ENCODE measurements at regions not wholly inside any gene's neighbourhood (a gene's known extent, or its start where the extent isn't known, plus 50 kb on each side); places are given as distances from the start of the nearest gene placed in this dataset.

DNA sequence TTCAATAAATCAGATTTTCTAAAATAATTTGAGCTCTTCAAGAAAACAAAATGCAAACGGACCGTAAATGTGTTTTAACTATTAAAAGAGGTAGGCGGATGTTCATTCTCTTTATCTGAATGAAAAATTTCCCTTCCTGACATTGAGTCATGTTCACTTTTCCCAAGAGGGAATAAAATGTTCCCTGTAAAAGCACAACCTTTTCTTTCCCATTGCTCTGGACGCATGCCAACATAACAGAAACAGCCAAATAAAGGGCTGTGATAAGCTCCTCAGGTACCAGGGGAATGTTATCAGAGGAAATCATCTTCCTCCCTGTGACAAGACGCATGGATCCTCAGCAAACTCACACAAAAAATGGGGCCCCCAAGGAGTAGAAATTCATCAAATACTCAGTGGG, 251.8 kb downstream of the MTERF1 start:
- Histone ChIP-seq H3K27me3 (no peaks in the 10 kb centered on the region), H3K4me3 (no peak overlapping the region), H3K4me1 (ENCODE audit: low read depth) (peaks cover 14% of the 10 kb centered on the region), H3K36me3 (no peaks in the 10 kb centered on the region), H3K27ac (no peak overlapping the region), H3K9me3 (ENCODE audit: low read depth) (no peaks in the 10 kb centered on the region)
- DNase-seq (ENCODE audit: low read depth in 1 of 2, low spot score in 1 of 2), result peak in 1 of 2 donors; percentile 44
- TF ChIP-seq, protein P1, sequence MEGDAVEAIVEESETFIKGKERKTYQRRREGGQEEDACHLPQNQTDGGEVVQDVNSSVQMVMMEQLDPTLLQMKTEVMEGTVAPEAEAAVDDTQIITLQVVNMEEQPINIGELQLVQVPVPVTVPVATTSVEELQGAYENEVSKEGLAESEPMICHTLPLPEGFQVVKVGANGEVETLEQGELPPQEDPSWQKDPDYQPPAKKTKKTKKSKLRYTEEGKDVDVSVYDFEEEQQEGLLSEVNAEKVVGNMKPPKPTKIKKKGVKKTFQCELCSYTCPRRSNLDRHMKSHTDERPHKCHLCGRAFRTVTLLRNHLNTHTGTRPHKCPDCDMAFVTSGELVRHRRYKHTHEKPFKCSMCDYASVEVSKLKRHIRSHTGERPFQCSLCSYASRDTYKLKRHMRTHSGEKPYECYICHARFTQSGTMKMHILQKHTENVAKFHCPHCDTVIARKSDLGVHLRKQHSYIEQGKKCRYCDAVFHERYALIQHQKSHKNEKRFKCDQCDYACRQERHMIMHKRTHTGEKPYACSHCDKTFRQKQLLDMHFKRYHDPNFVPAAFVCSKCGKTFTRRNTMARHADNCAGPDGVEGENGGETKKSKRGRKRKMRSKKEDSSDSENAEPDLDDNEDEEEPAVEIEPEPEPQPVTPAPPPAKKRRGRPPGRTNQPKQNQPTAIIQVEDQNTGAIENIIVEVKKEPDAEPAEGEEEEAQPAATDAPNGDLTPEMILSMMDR (IDR thresholded peaks at IDR 0.05; ENCODE audit: low read depth, low read length), result no peak

DNA sequence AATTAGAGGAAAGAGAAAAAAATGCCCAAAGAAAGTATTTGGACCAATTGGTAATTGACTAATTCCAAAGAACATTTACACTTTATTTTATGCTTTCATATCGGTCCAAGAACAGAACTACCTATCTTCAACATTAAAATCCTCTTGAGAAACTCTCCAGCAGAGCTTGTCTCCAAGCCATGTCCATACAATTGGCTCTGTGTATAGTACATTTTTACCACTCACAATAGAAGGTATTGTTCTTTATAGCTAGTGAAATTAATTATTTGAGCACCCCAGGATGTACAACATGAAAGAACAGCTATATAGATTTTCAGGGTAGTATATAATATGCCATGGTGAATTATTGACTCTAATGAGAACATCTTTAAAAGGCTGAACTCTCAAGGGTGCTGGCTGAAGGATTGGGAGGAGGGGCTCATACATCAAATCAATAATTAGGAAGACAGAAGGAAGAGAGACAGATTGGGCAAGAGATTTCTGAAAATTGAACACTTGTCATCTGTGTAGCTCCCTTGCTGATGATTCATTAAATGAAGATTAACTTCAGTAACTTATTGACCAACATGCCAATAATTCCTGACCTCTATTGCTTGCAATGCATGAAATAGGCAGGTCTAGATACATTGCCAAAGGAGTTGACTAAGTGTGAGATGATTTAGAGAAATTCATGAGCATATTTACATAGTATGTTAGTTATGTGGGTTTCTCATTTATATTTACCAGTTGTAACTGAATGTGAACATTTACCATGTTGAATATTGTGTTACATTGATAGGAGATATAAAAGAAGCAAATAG, 249.7 kb downstream of the MTERF1 start:
- Histone ChIP-seq H3K9me3 (ENCODE audit: low read depth) (no peaks in the 10 kb centered on the region), H3K27me3 (no peaks in the 10 kb centered on the region), H3K27ac (no peak overlapping the region), H3K36me3 (no peaks in the 10 kb centered on the region), H3K4me3 (no peak overlapping the region), H3K4me1 (ENCODE audit: low read depth) (peaks cover 18% of the 10 kb centered on the region)
- DNase-seq (ENCODE audit: low read depth in 1 of 2, low spot score in 1 of 2), result no peak
- TF ChIP-seq, protein P1 (IDR thresholded peaks at IDR 0.05; ENCODE audit: low read depth, low read length), result no peak

DNA sequence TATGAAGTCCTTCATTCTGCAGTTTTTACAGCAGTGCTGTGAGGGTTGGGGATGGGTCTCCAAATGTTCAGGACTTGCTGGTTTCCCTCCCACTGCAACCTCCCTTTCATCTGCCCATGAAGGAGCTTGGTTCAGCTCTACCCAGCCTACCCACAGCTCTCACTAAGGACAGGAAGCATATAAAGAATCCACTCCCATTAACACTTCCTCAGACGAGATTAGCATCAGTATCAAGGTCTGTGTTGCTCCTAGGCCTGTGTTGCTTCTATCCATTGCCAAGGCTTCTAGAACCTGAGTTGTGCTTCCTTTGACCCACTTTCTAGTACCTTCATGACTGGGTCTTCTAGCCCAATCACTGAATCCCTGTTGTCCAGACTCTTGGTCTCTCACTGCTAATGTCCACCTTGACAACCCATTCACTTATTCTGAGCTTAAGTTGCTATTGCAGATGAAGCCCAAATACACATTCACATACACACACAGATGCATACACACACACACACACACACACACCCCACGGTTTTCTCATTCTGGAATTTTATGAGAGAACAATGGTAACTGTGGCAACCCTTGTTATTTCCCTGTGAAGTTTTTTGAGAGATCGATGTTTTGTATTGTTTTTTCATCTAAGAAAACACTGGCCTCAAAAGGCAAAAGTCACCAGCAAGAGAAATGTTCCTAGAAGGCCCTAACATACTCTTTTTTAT, 248.1 kb downstream of the MTERF1 start:
- H3K4me1 ChIP-seq (ENCODE audit: low read depth), result peaks cover 18% of the 10 kb centered on the region
- H3K9me3 ChIP-seq (ENCODE audit: low read depth), result no peaks in the 10 kb centered on the region
- H3K27me3 ChIP-seq, result no peaks in the 10 kb centered on the region
- DNase-seq (ENCODE audit: low read depth in 1 of 2, low spot score in 1 of 2), result no peak
- TF ChIP-seq, protein P1 (IDR thresholded peaks at IDR 0.05; ENCODE audit: low read depth, low read length), result no peak
- no peak overlapping the region for H3K4me3 ChIP-seq
- H3K27ac ChIP-seq, result no peak overlapping the region
- no peaks in the 10 kb centered on the region for H3K36me3 ChIP-seq

DNA sequence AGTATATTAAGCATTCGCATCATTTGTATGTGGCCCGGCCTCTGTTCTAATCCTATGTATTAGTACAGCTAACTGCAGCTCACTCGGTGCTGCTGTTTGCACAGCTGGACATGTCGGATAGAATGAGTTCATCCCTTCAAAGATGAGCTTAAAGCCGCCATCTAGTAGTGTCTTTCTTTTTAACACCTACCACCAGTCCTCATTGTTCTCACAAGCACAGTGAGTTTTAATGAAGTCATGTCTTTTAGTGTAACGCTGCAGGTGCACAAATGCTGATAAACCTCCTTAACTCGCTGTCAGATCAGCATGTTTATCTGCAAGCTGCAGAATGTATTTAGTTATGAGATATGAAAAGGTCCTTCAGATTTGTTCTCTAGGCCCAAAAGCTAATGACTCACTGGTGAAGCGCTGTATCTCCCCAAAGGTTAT, 247.5 kb downstream of the MTERF1 start:
- H3K4me1 ChIP-seq (ENCODE audit: low read depth), result peaks cover 18% of the 10 kb centered on the region
- no peak for DNase-seq (ENCODE audit: low read depth in 1 of 2, low spot score in 1 of 2)

DNA sequence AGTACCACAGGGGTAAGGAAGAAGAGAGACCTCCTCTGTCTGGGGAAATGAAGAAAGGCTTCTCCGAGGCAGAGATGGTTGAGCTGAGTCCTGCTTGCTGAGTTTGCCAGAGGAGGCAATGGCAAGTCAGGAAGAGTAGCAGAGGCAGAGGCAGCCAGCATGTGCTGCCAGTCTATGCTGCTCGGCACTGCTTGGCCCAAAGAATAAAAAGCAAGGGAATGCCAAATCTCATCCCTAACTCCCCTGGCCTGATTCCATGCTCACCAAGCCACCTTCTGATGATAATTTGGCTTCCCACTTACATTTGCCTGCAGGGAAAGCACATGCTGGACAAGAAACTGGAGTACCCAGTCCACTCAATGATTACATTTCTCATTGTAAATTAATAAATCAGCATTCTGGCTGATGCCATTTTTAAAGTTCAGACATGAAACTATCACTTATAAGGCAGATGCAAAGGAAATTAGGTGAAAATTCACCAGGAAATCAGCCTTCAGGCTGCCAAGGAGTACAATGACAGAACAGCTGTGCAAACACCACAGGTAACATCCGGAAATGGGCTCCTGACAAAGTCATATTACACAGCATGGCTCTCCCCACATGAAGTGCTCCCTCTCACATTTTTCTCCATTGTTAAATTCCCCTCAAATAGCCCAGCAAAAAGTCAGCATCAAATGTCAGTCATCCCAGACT, 245.9 kb downstream of the MTERF1 start:
- H3K4me1 ChIP-seq (ENCODE audit: low read depth), result peaks cover 15% of the 10 kb centered on the region
- H3K27ac ChIP-seq, result no peak overlapping the region
- no peaks in the 10 kb centered on the region for H3K9me3 ChIP-seq (ENCODE audit: low read depth)
- H3K4me3 ChIP-seq, result no peak overlapping the region
- DNase-seq (ENCODE audit: low read depth in 1 of 2, low spot score in 1 of 2), result no peak
- no peaks in the 10 kb centered on the region for H3K27me3 ChIP-seq
- TF ChIP-seq, protein P1 (IDR thresholded peaks at IDR 0.05; ENCODE audit: low read depth, low read length), result no peak
- no peaks in the 10 kb centered on the region for H3K36me3 ChIP-seq

More for the DNA sequence above, 247.5 kb downstream of the MTERF1 start:
- Histone ChIP-seq H3K9me3 (ENCODE audit: low read depth) (no peaks in the 10 kb centered on the region), H3K27me3 (no peaks in the 10 kb centered on the region), H3K27ac (no peak overlapping the region), H3K4me3 (no peak overlapping the region), H3K36me3 (no peaks in the 10 kb centered on the region)
- TF ChIP-seq, protein P1 (IDR thresholded peaks at IDR 0.05; ENCODE audit: low read depth, low read length), result no peak
